Loucy (cell line): ENCODE measurements at regions not wholly inside any gene's neighbourhood (a gene's known extent, or its start where the extent isn't known, plus 50 kb on each side); places are given as distances from the start of the nearest gene placed in this dataset.

Experiments used
- H2AFZ ChIP-seq: fragments of 200-600 bp; sonication (generic); 2 replicates; pipeline ENCODE4 v1.6.0; 2016; ENCODE audit warnings: antibody characterized with exemption, mild to moderate bottlenecking, low read length, moderate library complexity
- H3F3A ChIP-seq: fragments of 200-600 bp; 2 replicates; pipeline ENCODE4 v1.6.0; 2016; ENCODE audit warnings: antibody characterized with exemption, low read depth, mild to moderate bottlenecking
- H3K27me3 ChIP-seq: fragments of 200-600 bp; sonication (generic); 2 replicates; pipeline ENCODE4 v1.6.1; 2014; ENCODE audit warnings: low read length, mild to moderate bottlenecking; ENCODE audit not compliant: insufficient read depth, poor library complexity, severe bottlenecking
- H3K36me3 ChIP-seq: fragments of 200-600 bp; sonication (generic); 2 replicates; pipeline ENCODE4 v1.6.1; 2016; ENCODE audit warnings: low read length; ENCODE audit not compliant: insufficient read depth
- H3K4me1 ChIP-seq: fragments of 200-600 bp; sonication (generic); 2 replicates; pipeline ENCODE4 v1.5.1; 2014; ENCODE audit warnings: low read length, mild to moderate bottlenecking; ENCODE audit not compliant: insufficient read depth, poor library complexity, severe bottlenecking
- H3K4me2 ChIP-seq: fragments of 200-600 bp; sonication (generic); 2 replicates; pipeline ENCODE4 v1.6.0; 2014; ENCODE audit warnings: antibody characterized with exemption, low read length, low read depth, mild to moderate bottlenecking; ENCODE audit not compliant: poor library complexity, severe bottlenecking
- H3K4me3 ChIP-seq: fragments of 200-600 bp; sonication (generic); 2 replicates; pipeline ENCODE4 v1.5.1; 2014; ENCODE audit warnings: low read length, mild to moderate bottlenecking, mixed read lengths; ENCODE audit not compliant: poor library complexity, severe bottlenecking
- H3K79me2 ChIP-seq: fragments of 200-600 bp; sonication (generic); 2 replicates; pipeline ENCODE4 v1.6.1; 2014; ENCODE audit warnings: low read length; ENCODE audit not compliant: insufficient read depth
- H3K9ac ChIP-seq: fragments of 200-600 bp; sonication (generic); 2 replicates; pipeline ENCODE4 v1.6.0; 2014; ENCODE audit warnings: mild to moderate bottlenecking, low read depth, low read length, moderate library complexity; ENCODE audit not compliant: poor library complexity, severe bottlenecking
- H3K9me2 ChIP-seq: fragments of 200-600 bp; sonication (generic); replicated peaks from 2 replicates; pipeline ENCODE4 v1.6.1; 2016; ENCODE audit warnings: low read depth, low read length, mixed read lengths
- H3K9me3 ChIP-seq: fragments of 200-600 bp; sonication (generic); 2 replicates; pipeline ENCODE4 v1.6.1; 2014; ENCODE audit warnings: mild to moderate bottlenecking, antibody characterized with exemption, low read length, low read depth; ENCODE audit not compliant: insufficient read depth
- H4K20me1 ChIP-seq: fragments of 200-600 bp; sonication (generic); 2 replicates; pipeline ENCODE4 v1.6.0; 2014; ENCODE audit warnings: antibody characterized with exemption, low read length, mild to moderate bottlenecking; ENCODE audit not compliant: insufficient read depth, poor library complexity, severe bottlenecking
- CTCF ChIP-seq: fragments of 200-600 bp; sonication (generic); conservative IDR thresholded peaks from 2 replicates; pipeline ENCODE4 v1.5.1; 2014; ENCODE audit warnings: mild to moderate bottlenecking, antibody characterized with exemption, low read length
- EZH2phosphoT487 ChIP-seq: fragments of 200-600 bp; IDR thresholded peaks from 2 replicates; pipeline ENCODE4 v1.6.1; 2018; ENCODE audit warnings: antibody characterized with exemption, mild to moderate bottlenecking, moderate library complexity, borderline replicate concordance

GRCh38 chr18:78776151-78776550 lies 203.5 kb upstream of the SALL3 start:
- Histone ChIP-seq H3K27me3 (no peaks in the 10 kb centered on the region), H3K9ac (no peak overlapping the region), H3K4me1 (no peaks in the 10 kb centered on the region), H3K9me2 (no peaks in the 10 kb centered on the region), H4K20me1 (no peaks in the 10 kb centered on the region), H3F3A (no peaks in the 10 kb centered on the region), H3K4me2 (no peak overlapping the region), H3K79me2 (no peaks in the 10 kb centered on the region), H3K9me3 (peaks cover 14% of the 10 kb centered on the region; the same call in 1 of the 2 replicates), H2AFZ (no peak overlapping the region), H3K4me3 (no peak overlapping the region), H3K36me3 (no peaks in the 10 kb centered on the region)
- TF ChIP-seq EZH2phosphoT487 (no peak), CTCF (no peak)

DNA sequence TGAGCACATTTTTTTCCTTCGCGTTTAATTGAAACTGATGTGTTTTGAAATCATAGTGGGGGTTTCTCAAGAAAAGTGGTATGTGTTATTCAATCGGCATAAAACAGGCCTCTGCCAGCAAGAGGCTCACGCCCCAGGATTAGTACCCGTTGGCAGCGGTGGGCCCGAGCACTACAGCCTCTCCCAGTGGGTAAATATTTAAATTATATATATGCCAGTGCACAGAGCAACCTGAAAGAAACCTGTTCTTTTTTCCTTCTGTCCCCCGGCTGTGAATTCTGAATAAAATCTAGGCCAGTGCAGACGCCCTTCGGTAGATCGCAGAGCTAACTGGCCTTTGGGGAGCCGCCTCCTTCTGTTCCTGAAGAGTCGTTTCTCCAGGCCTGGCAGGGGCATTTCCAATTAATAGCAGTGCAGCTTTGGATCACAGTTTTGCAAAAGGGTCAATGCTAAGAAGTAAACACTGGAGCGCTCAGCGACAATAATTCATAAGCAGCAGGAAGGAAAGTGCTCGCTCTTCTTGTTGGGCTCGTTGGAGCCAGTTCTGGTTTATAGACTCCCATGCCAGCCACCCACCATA lies 202.8 kb upstream of the SALL3 start:
- no peak overlapping the region for H3K4me3 ChIP-seq
- H2AFZ ChIP-seq, result no peak overlapping the region
- H3K9me2 ChIP-seq, result no peaks in the 10 kb centered on the region
- H3K4me2 ChIP-seq, result no peak overlapping the region
- H4K20me1 ChIP-seq, result no peaks in the 10 kb centered on the region
- no peaks in the 10 kb centered on the region for H3K36me3 ChIP-seq
- no peaks in the 10 kb centered on the region for H3K27me3 ChIP-seq
- H3K9ac ChIP-seq, result no peak overlapping the region
- no peaks in the 10 kb centered on the region for H3K4me1 ChIP-seq
- TF ChIP-seq CTCF (no peak), EZH2phosphoT487 (no peak)
- H3K79me2 ChIP-seq, result no peaks in the 10 kb centered on the region
- no peaks in the 10 kb centered on the region for H3F3A ChIP-seq
- peaks cover 14% of the 10 kb centered on the region; the same call in 1 of the 2 replicates for H3K9me3 ChIP-seq

GRCh38 chr18:78777992-78778391 lies 201.6 kb upstream of the SALL3 start:
- Histone ChIP-seq H3K4me3 (no peak overlapping the region), H3K27me3 (no peaks in the 10 kb centered on the region), H4K20me1 (no peaks in the 10 kb centered on the region), H3K9ac (no peak overlapping the region), H2AFZ (no peak overlapping the region), H3K4me2 (no peak overlapping the region), H3K9me3 (peaks cover 13% of the 10 kb centered on the region; the same call in 1 of the 2 replicates), H3K4me1 (no peaks in the 10 kb centered on the region), H3K9me2 (no peaks in the 10 kb centered on the region), H3K36me3 (no peaks in the 10 kb centered on the region), H3K79me2 (no peaks in the 10 kb centered on the region), H3F3A (no peaks in the 10 kb centered on the region)
- TF ChIP-seq EZH2phosphoT487, result no peak
- no peak for TF ChIP-seq CTCF
